ENCODE measurements at regions not wholly inside any gene's neighbourhood (a gene's known extent, or its start where the extent isn't known, plus 50 kb on each side); places are given as distances from the start of the nearest gene placed in this dataset.

DNA sequence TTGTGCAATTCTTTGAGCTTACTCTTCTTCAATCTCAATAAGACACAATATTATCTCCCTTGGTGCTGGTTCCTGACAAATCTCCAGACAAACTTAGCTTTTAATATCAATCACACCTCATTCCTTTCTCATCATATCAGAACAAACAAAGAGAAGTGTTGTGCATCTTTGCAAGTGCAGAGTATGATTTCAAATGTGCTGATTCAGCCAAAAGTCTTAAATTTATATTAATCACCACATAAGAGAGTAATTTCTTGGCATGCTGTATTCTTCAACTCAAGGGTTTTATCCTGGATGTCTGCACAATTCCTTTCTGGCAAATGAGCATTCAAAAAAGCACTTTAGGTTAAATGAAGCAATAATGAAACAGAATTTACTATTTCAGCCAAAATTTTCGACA lies 877.8 kb downstream of the ANKRD7 start:
- Mint-ChIP-seq H3K4me3 (no peak overlapping the region), H3K27ac (no peak overlapping the region), H3K27me3 (no peaks in the 10 kb centered on the region), H3K4me1 (peaks cover 0 to 1% (median 0%) of the 10 kb centered on the region in 3 donors), H3K36me3 (no peaks in the 10 kb centered on the region), H3K9me3 (peaks cover 0 to 3% (median 0%) of the 10 kb centered on the region in 3 donors)

GRCh38 chr7:119105381-119105780 lies 880.9 kb downstream of the ANKRD7 start:
- H3K4me3 Mint-ChIP-seq = no peak overlapping the region
- no peaks in the 10 kb centered on the region for H3K36me3 Mint-ChIP-seq
- H3K27ac Mint-ChIP-seq = no peak overlapping the region
- H3K27me3 Mint-ChIP-seq = no peaks in the 10 kb centered on the region
- peaks cover 0 to 7% (median 2%) of the 10 kb centered on the region in 3 donors for H3K9me3 Mint-ChIP-seq
- H3K4me1 Mint-ChIP-seq = peaks cover 0 to 1% (median 0%) of the 10 kb centered on the region in 3 donors

- Mint-ChIP-seq H3K4me3 (no peak overlapping the region), H3K4me1 (no peaks in the 10 kb centered on the region), H3K36me3 (no peaks in the 10 kb centered on the region), H3K27ac (no peak overlapping the region), H3K27me3 (no peaks in the 10 kb centered on the region), H3K9me3 (peaks cover 0 to 5% (median 0%) of the 10 kb centered on the region in 3 donors)
These were observed 898.8 kb downstream of the ANKRD7 start for GRCh38 chr7:119123326-119123725.

DNA sequence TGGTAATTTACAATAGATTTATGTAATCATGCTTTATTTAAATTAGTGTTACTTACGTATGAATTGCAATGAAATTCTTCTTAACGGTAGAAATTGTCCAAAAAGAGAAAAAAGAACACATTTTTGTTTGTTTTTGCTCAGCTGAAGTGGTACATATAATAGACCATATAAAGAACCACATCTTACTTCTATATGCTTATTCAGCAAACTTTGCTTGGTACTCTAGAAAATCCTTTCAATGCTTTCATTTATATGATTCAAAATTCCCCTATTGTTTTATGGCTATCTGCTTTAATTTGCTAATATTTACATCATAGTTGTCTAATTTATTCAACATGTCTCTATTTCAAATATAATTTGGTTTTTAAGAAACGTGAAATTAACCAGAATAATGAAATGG lies 903.2 kb downstream of the ANKRD7 start:
- no peak overlapping the region for H3K4me3 Mint-ChIP-seq
- H3K9me3 Mint-ChIP-seq = no peaks in the 10 kb centered on the region
- no peak overlapping the region for H3K27ac Mint-ChIP-seq
- no peaks in the 10 kb centered on the region for H3K36me3 Mint-ChIP-seq
- H3K4me1 Mint-ChIP-seq = no peaks in the 10 kb centered on the region
- no peaks in the 10 kb centered on the region for H3K27me3 Mint-ChIP-seq

DNA sequence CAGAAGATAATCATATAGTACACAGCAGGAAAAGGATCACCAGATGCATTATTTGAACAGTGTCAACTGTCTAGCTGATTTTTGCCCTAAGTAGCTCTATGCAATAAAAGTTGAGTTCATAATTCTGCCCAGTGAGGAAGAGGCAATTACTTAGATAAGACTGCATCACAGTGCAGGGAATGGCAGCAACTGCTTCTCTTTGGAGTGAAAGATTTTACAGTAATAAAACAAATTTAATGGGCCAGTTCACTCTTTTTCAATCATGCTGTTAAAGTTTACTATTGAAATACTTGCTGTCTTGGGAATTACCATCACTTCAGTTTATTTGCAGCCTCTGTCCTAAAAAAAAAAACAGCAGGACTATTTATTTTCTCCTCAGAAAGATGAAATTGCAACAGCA lies 907.9 kb downstream of the ANKRD7 start:
- Mint-ChIP-seq H3K27me3 (no peaks in the 10 kb centered on the region), H3K36me3 (peaks cover 2% of the 10 kb centered on the region), H3K4me3 (no peak overlapping the region), H3K27ac (no peak overlapping the region), H3K9me3 (peaks cover 0 to under 1% (median 0%) of the 10 kb centered on the region in 3 donors), H3K4me1 (no peaks in the 10 kb centered on the region)

DNA sequence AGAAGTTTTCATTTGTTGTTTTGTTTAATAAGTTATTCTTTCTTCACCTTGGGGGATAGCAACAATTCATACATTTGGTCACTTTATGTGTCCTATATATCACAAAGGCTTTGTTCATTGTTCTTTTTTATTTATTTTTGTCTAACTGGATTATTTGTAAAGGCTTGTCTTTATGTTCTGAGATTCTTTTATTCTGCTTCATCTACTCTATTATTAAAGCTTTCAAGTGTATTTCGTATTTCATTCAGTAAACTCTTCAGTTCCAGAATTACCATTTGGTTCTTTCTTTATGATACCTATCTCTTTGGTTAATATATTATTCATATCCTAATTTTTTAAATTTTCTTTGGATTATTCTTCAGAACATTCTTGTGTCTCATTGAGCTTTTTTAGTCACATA lies 942.9 kb downstream of the ANKRD7 start:
- Mint-ChIP-seq H3K27ac (no peak overlapping the region), H3K27me3 (no peaks in the 10 kb centered on the region), H3K9me3 (peaks cover 4 to 13% (median 11%) of the 10 kb centered on the region in 3 donors), H3K36me3 (peaks cover 2% of the 10 kb centered on the region), H3K4me1 (peaks cover 0 to 1% (median 0%) of the 10 kb centered on the region in 3 donors), H3K4me3 (no peak overlapping the region)

DNA sequence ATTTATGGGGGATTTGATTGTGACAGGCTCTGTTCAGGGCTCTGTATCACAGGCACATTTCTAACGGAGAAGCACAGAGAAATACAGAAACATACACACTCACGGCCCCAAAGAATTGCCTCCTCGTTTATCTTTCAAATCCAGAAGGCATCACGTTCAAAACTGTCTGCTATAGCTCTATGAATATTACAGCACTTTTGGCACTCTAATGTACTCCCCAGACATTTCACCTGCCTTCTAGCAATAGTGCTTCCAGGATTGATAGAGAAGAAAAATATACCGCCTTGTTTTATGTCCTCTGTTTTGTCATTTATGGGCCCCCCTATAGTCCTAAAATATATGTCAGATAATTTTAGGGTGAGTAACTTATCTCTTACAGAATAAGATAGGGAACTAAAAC lies 947.5 kb downstream of the ANKRD7 start:
- Mint-ChIP-seq H3K27ac (no peak overlapping the region), H3K36me3 (peaks cover 2% of the 10 kb centered on the region), H3K4me1 (no peaks in the 10 kb centered on the region), H3K27me3 (no peaks in the 10 kb centered on the region), H3K9me3 (peaks cover 0 to 5% (median 4%) of the 10 kb centered on the region in 3 donors), H3K4me3 (no peak overlapping the region)

GRCh38 chr7:119175911-119176627 lies 951.6 kb downstream of the ANKRD7 start:
- H3K4me3 Mint-ChIP-seq = no peak overlapping the region
- no peaks in the 10 kb centered on the region for H3K4me1 Mint-ChIP-seq
- H3K27me3 Mint-ChIP-seq = no peaks in the 10 kb centered on the region
- H3K36me3 Mint-ChIP-seq = peaks cover 2% of the 10 kb centered on the region
- no peak overlapping the region for H3K27ac Mint-ChIP-seq
- H3K9me3 Mint-ChIP-seq = no peaks in the 10 kb centered on the region

GRCh38 chr7:119177863-119178262 lies 953.4 kb downstream of the ANKRD7 start:
- Mint-ChIP-seq H3K27ac (no peak overlapping the region), H3K9me3 (no peaks in the 10 kb centered on the region), H3K4me3 (no peak overlapping the region), H3K4me1 (no peaks in the 10 kb centered on the region), H3K27me3 (no peaks in the 10 kb centered on the region), H3K36me3 (no peaks in the 10 kb centered on the region)

DNA sequence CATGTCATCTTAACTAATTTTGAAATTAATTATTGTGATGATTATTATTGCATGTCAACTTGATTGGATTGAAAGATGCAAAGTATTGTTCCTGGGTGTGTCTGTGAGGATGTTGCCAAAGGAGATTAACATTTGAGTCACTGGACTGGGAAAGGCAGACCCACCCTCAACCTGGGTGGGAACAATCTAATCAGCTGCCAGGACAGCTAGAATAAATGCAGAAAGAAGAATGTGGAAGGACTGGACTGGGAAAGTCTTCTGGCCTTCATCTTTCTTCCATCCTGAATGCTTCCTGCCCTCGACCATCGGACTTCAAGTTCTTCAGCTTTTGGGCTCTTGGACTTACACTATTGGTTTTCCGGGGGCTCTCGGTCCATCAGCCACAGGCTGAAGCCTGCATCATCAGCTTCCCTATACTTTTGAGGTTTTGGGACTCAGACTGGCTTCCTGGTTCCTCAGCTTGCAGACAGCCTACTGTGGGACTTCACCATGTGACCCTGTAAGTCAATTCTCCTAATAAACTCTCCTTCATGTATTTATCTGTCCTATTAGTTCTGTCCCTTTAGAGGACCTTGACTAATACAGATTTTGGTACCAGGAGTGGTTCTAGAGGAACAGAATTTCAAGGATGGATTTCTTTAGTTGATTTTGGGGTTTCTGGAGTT lies 959.8 kb downstream of the ANKRD7 start:
- H3K4me1 Mint-ChIP-seq = peaks cover 0 to 2% (median 0%) of the 10 kb centered on the region in 3 donors
- H3K27ac Mint-ChIP-seq = no peak overlapping the region
- no peaks in the 10 kb centered on the region for H3K27me3 Mint-ChIP-seq
- peaks cover 2 to 5% (median 3%) of the 10 kb centered on the region in 3 donors for H3K9me3 Mint-ChIP-seq
- H3K36me3 Mint-ChIP-seq = no peaks in the 10 kb centered on the region
- no peak overlapping the region for H3K4me3 Mint-ChIP-seq

GRCh38 chr7:119196183-119196582 lies 971.7 kb downstream of the ANKRD7 start:
- Mint-ChIP-seq H3K9me3 (peaks cover 0 to 10% (median 0%) of the 10 kb centered on the region in 3 donors), H3K27ac (no peak overlapping the region), H3K36me3 (no peaks in the 10 kb centered on the region), H3K4me1 (no peaks in the 10 kb centered on the region), H3K4me3 (no peak overlapping the region), H3K27me3 (no peaks in the 10 kb centered on the region)

DNA sequence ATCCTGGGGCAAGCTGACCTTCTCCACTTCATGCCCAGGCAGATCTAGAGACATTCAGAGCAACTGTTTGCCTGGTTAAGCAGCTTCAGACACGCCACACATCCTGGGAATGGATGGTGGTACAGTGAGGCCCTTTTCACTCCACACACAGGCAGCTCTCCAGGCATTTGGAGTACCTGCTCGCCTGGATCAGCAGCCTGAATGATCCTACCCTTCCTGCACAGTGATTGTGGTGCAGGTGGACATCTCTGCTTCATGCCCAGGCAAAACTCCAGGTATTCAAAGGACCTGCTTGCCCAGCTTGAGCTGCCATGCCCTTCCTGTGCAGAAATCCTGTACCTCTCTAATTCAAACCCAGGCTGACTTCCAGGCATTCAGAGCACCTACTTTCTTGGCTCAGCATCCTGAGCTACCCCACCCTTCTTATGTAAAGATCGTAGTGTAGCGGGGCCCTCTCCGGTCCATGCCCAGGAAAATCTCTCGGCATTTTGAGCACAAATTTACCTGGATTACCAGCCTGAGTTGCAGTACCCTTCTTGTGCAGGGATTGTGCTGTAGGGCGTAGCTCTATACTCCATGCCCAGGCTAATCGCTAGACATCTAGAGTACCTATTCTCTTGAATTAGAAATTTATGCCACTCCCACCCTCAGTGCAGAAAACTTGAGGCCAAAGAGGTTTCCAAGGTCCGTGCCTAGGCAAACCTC lies 972.8 kb downstream of the ANKRD7 start:
- Mint-ChIP-seq H3K9me3 (peaks cover 0 to 10% (median 0%) of the 10 kb centered on the region in 3 donors), H3K36me3 (no peaks in the 10 kb centered on the region), H3K27me3 (no peaks in the 10 kb centered on the region), H3K4me3 (no peak overlapping the region), H3K27ac (no peak overlapping the region), H3K4me1 (no peaks in the 10 kb centered on the region)

DNA sequence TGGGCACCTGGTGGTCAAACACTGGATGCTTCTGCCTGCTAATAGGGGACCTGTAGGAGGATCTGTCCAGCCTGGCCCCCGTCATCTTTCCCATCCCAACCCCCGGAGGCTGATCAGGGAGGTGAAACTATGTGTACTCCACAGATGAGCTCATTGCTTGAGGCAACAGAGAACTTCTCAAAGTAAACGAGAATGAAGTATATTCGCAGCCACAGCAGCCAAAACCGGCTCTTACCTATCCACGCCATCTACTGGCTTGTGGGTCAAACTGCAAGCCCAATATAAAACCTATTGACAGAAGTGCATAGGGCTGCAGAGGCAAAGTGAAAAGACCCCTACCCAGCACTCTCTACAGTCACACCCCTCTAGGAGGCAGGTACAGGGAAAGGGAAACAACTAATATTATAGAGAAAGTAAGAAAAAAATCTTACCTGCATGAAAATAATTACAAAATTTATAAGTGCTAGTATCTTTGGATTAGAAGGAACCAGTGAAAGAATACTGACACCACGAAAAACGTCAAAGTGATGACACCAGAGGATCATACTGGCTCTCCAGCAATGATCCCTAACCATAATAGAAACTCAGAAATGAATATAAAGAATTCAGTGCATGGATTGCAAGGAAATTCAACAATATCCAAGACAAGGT lies 973.5 kb downstream of the ANKRD7 start:
- Mint-ChIP-seq H3K27me3 (no peaks in the 10 kb centered on the region), H3K36me3 (no peaks in the 10 kb centered on the region), H3K9me3 (peaks cover 0 to 10% (median 0%) of the 10 kb centered on the region in 3 donors), H3K4me1 (no peaks in the 10 kb centered on the region), H3K27ac (no peak overlapping the region), H3K4me3 (no peak overlapping the region)

GRCh38 chr7:119219663-119220062 lies 995.2 kb downstream of the ANKRD7 start:
- Mint-ChIP-seq H3K27ac (no peak overlapping the region), H3K27me3 (no peaks in the 10 kb centered on the region), H3K36me3 (peaks cover 2% of the 10 kb centered on the region), H3K9me3 (peaks cover 0 to 2% (median 0%) of the 10 kb centered on the region in 3 donors), H3K4me3 (no peak overlapping the region), H3K4me1 (no peaks in the 10 kb centered on the region)

GRCh38 chr7:119223930-119224329 lies 999.4 kb downstream of the ANKRD7 start:
- Mint-ChIP-seq H3K36me3 (no peaks in the 10 kb centered on the region), H3K9me3 (peaks cover 0 to 4% (median 4%) of the 10 kb centered on the region in 3 donors), H3K27me3 (no peaks in the 10 kb centered on the region), H3K4me1 (no peaks in the 10 kb centered on the region), H3K27ac (no peak overlapping the region), H3K4me3 (no peak overlapping the region)

Data from IgD-negative memory B cell (primary cell).